Fibroblast of mammary gland (primary cell): ENCODE measurements at regions not wholly inside any gene's neighbourhood (a gene's known extent, or its start where the extent isn't known, plus 50 kb on each side); places are given as distances from the start of the nearest gene placed in this dataset.

Experiments used
- DNase-seq: peaks from one replicate; pipeline ENCODE4 v3.0.0-alpha.2; 2010; ENCODE audit warnings: low read depth
- H3K4me3 ChIP-seq: 2 replicates; pipeline ENCODE4 v1.5.1; 2011; ENCODE audit warnings: low read depth, mild to moderate bottlenecking, low read length, moderate library complexity; ENCODE audit not compliant: control insufficient read depth
- CTCF ChIP-seq: conservative IDR thresholded peaks from 2 replicates; pipeline ENCODE4 v1.5.1; 2011; ENCODE audit warnings: low read depth, low read length, inconsistent platforms; ENCODE audit not compliant: control insufficient read depth, insufficient read depth

- DNase-seq: no peak
- no peak overlapping the region for H3K4me3 ChIP-seq
- TF ChIP-seq CTCF: no peak
These were observed 711.0 kb downstream of the UQCRFS1 start for GRCh38 chr19:28501976-28502375.

GRCh38 chr19:28500982-28501630 lies 711.8 kb downstream of the UQCRFS1 start:
- TF ChIP-seq CTCF: no peak
- no peak overlapping the region for H3K4me3 ChIP-seq
- no peak for DNase-seq

GRCh38 chr19:28500296-28500695 lies 712.7 kb downstream of the UQCRFS1 start:
- DNase-seq: no peak

GRCh38 chr19:28498404-28498976 lies 714.5 kb downstream of the UQCRFS1 start:
- TF ChIP-seq CTCF: no peak
- DNase-seq: no peak
- H3K4me3 ChIP-seq: no peak overlapping the region

More at GRCh38 chr19:28500296-28500695, 712.7 kb downstream of the UQCRFS1 start:
- H3K4me3 ChIP-seq: no peak overlapping the region
- TF ChIP-seq CTCF: no peak

GRCh38 chr19:28497887-28498286 lies 715.1 kb downstream of the UQCRFS1 start:
- TF ChIP-seq CTCF: no peak
- no peak overlapping the region for H3K4me3 ChIP-seq
- DNase-seq: no peak

- TF ChIP-seq CTCF: no peak
- DNase-seq: no peak
- H3K4me3 ChIP-seq: no peak overlapping the region
These were observed 715.8 kb downstream of the UQCRFS1 start for GRCh38 chr19:28497137-28497536.

GRCh38 chr19:28495046-28495445 lies 717.9 kb downstream of the UQCRFS1 start:
- DNase-seq: no peak
- no peak for TF ChIP-seq CTCF
- no peak overlapping the region for H3K4me3 ChIP-seq
